ENCODE measurements at regions not wholly inside any gene's neighbourhood (a gene's known extent, or its start where the extent isn't known, plus 50 kb on each side); places are given as distances from the start of the nearest gene placed in this dataset.
"Not testable (repeated sequence)": the region's sequence is repeated elsewhere in the genome, so short reads cannot be mapped to it uniquely, and the experiment has no call there.

DNA sequence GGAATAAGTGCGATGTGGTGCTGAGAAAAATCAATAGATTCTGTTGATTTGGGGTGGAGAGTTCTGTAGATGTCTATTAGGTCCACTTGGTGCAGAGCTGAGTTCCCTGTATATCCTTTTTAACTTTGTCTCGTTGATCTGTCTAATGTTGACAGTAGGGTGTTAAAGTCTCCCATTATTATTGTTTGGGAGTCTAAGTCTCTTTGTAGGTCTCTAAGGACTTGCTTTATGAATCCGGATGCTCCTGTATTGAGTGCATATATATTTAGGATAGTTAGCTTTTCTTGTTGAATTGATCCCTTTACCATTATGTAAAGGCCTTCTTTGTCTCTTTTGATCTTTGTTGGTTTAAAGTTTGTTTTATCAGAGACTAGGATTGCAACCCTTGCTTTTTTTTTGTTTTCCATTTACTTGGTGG lies 170.8 kb upstream of the SLC38A2 start:
- peaks cover 26% of the 10 kb centered on the region for H3K4me1 Mint-ChIP-seq (ENCODE audit: low read depth)
- H3K4me3 Mint-ChIP-seq; H3K27ac Mint-ChIP-seq; DNase-seq (ENCODE audit: low spot score); intact Hi-C loops (cut with micrococcal nuclease); H3K27me3 Mint-ChIP-seq (ENCODE audit: insufficient read depth): not testable (repeated sequence)
- peaks cover 25% of the 10 kb centered on the region for H3K9me3 Mint-ChIP-seq
- H3K36me3 Mint-ChIP-seq (ENCODE audit: low read depth) = peaks cover 22% of the 10 kb centered on the region

DNA sequence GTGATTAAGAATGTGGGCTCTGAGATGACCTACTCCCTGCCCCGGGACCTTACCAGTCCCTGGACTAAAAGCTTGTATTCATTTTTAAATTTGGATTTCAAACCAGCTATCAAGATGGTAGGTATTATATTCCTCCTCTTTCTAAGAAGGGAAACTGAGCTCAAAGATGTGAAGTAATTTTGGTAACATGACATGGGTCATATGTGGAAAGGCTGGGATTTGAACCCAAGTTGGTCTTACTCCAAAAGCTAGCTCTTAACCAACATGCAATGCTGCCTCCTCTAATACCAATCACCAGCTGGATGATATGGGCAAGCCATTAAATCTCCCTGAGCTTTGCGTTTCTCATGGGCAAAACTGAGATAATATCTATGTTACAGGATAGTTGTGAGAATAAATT lies 166.4 kb upstream of the SLC38A2 start:
- no peak overlapping the region for H3K4me3 Mint-ChIP-seq
- peaks cover 13% of the 10 kb centered on the region for H3K36me3 Mint-ChIP-seq (ENCODE audit: low read depth)
- H3K4me1 Mint-ChIP-seq (ENCODE audit: low read depth) = peaks cover 14% of the 10 kb centered on the region
- H3K27me3 Mint-ChIP-seq (ENCODE audit: insufficient read depth) = no peaks in the 10 kb centered on the region
- intact Hi-C loops (cut with micrococcal nuclease) = no loop called here
- no peak overlapping the region for H3K27ac Mint-ChIP-seq
- H3K9me3 Mint-ChIP-seq = peaks cover 11% of the 10 kb centered on the region
- no peak for DNase-seq (ENCODE audit: low spot score)

DNA sequence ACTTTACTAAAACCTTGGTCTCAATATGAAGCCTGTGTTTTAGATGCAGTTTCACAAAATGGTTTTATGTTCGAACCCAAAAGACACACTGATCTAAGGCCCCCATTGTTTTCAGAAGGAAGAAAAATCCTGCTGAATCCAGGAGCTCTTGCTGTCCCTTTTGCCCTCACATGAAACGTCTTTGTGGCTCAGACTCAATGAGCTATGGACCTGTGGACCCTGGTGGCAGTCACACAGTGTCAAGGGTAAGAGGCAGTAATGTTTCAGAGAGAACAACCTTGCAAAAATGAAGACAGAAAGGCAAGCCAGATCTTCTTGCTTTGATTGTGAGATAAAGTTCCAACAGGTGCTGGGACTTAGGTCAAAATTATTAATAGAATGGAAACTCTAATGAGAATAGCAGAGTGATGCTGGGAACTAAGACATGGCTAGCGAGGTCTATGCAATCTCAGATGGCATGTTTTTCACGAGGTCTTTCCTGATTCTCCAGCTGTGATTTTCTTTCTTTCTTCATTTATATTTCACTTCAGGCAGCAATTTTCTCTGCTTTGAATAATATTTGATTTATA lies 164.9 kb upstream of the SLC38A2 start:
- Mint-ChIP-seq H3K4me3 (no peak overlapping the region), H3K4me1 (ENCODE audit: low read depth) (peaks cover 14% of the 10 kb centered on the region), H3K27me3 (ENCODE audit: insufficient read depth) (no peaks in the 10 kb centered on the region), H3K27ac (no peak overlapping the region), H3K9me3 (peaks cover 5% of the 10 kb centered on the region), H3K36me3 (ENCODE audit: low read depth) (peaks cover 13% of the 10 kb centered on the region)
- intact Hi-C loops (cut with micrococcal nuclease) = no loop called here
- no peak for DNase-seq (ENCODE audit: low spot score)

DNA sequence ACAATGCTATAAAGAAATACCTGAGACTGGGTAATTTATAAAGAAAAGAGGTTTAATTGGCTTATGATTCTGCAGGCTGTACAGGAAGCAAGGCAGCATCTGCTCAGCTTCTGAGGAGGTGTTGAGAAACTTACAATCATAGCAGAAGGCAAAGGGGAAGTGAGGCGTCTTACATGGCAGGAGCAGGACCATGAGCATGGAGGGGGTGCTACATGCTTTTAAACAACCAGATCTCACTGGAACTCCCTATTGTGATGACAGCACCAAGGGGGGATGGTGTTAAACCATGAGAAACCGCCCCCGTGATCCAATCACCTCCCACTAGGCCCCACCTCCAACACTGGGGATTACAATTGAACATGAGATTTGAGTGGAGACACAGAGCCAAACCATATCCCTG lies 163.7 kb upstream of the SLC38A2 start:
- H3K27ac Mint-ChIP-seq; DNase-seq (ENCODE audit: low spot score); H3K9me3 Mint-ChIP-seq; intact Hi-C loops (cut with micrococcal nuclease); H3K27me3 Mint-ChIP-seq (ENCODE audit: insufficient read depth); H3K4me3 Mint-ChIP-seq: not testable (repeated sequence)
- peaks cover 14% of the 10 kb centered on the region for H3K4me1 Mint-ChIP-seq (ENCODE audit: low read depth)
- peaks cover 12% of the 10 kb centered on the region for H3K36me3 Mint-ChIP-seq (ENCODE audit: low read depth)

DNA sequence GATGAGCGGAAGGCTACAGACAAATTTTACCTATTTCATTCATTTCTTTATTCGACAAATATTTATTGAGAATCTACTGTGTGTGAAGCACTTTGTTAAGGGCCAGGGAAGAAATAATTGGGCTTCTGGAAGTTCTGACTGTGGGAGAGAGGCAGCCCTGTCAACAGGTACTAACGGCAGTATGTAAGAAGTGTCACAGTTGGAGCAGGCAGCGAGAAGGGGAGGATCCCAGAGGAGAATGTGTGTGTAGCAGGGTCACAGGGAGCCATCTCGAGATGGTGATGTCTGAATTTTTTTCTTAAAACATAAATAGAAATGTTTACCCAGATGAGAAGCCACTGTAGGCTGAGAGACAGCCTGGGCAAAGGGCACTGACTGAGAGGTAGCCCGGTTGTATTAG lies 163.3 kb upstream of the SLC38A2 start:
- H3K9me3 Mint-ChIP-seq = no peaks in the 10 kb centered on the region
- DNase-seq (ENCODE audit: low spot score) = no peak
- no peaks in the 10 kb centered on the region for H3K27me3 Mint-ChIP-seq (ENCODE audit: insufficient read depth)
- no peak overlapping the region for H3K4me3 Mint-ChIP-seq
- no peak overlapping the region for H3K27ac Mint-ChIP-seq
- H3K4me1 Mint-ChIP-seq (ENCODE audit: low read depth) = peaks cover 14% of the 10 kb centered on the region
- H3K36me3 Mint-ChIP-seq (ENCODE audit: low read depth) = peaks cover 12% of the 10 kb centered on the region
- intact Hi-C loops (cut with micrococcal nuclease) = no loop called here

DNA sequence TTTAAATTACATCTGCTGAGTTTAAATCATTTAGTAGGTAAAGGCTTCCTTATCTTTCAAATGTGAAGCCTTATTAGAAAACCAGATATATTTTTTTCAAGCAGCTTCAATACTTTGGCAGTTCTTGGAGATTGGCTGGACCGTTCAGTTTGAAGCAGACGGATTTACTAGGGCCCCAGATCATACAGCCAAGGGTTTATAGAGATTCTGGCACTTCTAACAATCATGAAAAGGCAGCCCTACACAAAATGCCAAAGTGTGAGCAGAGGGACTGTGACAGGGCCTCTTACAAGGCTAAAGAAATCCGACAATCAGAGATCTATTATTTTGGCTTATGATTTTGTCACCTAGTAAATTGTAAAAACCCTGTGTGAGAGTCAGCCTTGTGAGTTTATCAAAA lies 162.8 kb upstream of the SLC38A2 start:
- Mint-ChIP-seq H3K9me3 (no peaks in the 10 kb centered on the region), H3K36me3 (ENCODE audit: low read depth) (peaks cover 10% of the 10 kb centered on the region), H3K4me3 (no peak overlapping the region), H3K27ac (no peak overlapping the region), H3K4me1 (ENCODE audit: low read depth) (peaks cover 14% of the 10 kb centered on the region), H3K27me3 (ENCODE audit: insufficient read depth) (no peaks in the 10 kb centered on the region)
- no peak for DNase-seq (ENCODE audit: low spot score)
- intact Hi-C loops (cut with micrococcal nuclease) = no loop called here

DNA sequence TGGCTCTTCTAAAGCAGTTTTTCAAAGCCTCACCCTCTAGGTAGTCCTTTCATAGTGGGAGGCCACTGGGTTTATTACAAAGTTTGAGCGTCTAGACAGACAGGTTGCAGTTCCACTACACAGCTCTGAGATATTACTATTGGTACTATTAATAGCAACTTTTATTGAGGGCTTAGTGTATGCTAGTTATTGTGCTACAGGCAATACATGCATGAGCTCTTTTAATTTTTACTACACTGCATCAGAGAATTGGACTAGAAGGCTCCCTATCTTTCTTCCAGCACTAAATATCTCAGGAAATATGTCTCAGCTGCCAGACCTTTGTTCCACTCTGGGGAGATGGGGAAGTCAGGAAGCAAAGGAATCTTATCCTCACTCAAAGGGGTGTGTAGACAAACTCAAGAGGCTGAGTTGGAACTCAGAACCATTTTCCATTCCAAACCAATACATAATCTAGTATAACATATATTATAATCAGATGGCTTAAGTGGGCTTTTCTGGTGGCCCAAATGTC lies 161.8 kb upstream of the SLC38A2 start:
- Mint-ChIP-seq H3K9me3 (peaks cover 6% of the 10 kb centered on the region), H3K4me1 (ENCODE audit: low read depth) (peaks cover 14% of the 10 kb centered on the region), H3K27ac (no peak overlapping the region), H3K27me3 (ENCODE audit: insufficient read depth) (no peaks in the 10 kb centered on the region), H3K4me3 (no peak overlapping the region), H3K36me3 (ENCODE audit: low read depth) (peaks cover 11% of the 10 kb centered on the region)
- intact Hi-C loops (cut with micrococcal nuclease) = no loop called here
- no peak for DNase-seq (ENCODE audit: low spot score)

DNA sequence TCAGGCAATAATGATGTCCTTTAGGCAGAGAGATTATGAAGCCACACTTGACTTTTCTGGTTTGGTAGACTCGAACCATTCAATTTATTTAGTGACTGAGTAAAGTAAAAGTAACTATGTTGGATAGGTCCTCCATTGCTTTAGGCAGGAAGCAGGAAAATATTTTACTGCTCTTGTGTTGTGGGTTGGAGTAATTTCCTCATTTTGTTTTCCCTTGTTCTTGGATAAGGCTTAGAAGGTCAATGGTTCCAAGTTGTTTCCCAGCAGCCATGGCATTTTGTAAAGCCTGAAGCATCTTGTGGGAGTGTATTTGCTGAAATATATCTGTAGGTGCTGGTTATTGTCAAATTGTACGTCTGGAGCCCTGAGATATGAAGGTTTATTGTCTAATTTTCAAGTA lies 161.2 kb upstream of the SLC38A2 start:
- no peak for DNase-seq (ENCODE audit: low spot score)
- intact Hi-C loops (cut with micrococcal nuclease) = no loop called here
- no peak overlapping the region for H3K27ac Mint-ChIP-seq
- H3K9me3 Mint-ChIP-seq = peaks cover 13% of the 10 kb centered on the region
- H3K27me3 Mint-ChIP-seq (ENCODE audit: insufficient read depth) = no peaks in the 10 kb centered on the region
- peaks cover 13% of the 10 kb centered on the region for H3K36me3 Mint-ChIP-seq (ENCODE audit: low read depth)
- no peak overlapping the region for H3K4me3 Mint-ChIP-seq
- H3K4me1 Mint-ChIP-seq (ENCODE audit: low read depth) = peaks cover 14% of the 10 kb centered on the region

DNA sequence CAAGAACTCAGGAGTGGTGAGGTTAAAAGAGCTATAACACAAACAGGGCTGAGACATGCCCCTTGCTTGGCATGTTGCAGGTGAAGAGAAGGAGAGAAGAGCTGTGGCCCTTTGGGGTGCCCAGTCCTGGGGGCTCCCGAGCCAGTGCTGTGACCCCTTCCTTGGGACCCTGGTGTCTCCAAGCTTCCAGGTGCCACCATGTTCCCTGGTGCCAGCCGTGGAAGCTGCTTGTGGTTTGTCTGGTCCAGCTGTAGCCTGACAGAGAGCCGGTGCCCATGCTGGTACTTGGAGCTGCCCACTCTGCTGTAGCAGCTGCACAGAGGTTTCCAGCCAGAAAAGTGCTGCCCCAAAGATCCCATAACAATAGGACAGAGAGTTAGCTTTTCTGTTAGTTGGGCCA lies 159.2 kb upstream of the SLC38A2 start:
- H3K36me3 Mint-ChIP-seq (ENCODE audit: low read depth) = peaks cover 17% of the 10 kb centered on the region
- peaks cover 21% of the 10 kb centered on the region for H3K9me3 Mint-ChIP-seq
- no peak overlapping the region for H3K4me3 Mint-ChIP-seq
- intact Hi-C loops (cut with micrococcal nuclease) = no loop called here
- peaks cover 14% of the 10 kb centered on the region for H3K4me1 Mint-ChIP-seq (ENCODE audit: low read depth)
- H3K27me3 Mint-ChIP-seq (ENCODE audit: insufficient read depth) = no peaks in the 10 kb centered on the region
- DNase-seq (ENCODE audit: low spot score) = no peak
- no peak overlapping the region for H3K27ac Mint-ChIP-seq

DNA sequence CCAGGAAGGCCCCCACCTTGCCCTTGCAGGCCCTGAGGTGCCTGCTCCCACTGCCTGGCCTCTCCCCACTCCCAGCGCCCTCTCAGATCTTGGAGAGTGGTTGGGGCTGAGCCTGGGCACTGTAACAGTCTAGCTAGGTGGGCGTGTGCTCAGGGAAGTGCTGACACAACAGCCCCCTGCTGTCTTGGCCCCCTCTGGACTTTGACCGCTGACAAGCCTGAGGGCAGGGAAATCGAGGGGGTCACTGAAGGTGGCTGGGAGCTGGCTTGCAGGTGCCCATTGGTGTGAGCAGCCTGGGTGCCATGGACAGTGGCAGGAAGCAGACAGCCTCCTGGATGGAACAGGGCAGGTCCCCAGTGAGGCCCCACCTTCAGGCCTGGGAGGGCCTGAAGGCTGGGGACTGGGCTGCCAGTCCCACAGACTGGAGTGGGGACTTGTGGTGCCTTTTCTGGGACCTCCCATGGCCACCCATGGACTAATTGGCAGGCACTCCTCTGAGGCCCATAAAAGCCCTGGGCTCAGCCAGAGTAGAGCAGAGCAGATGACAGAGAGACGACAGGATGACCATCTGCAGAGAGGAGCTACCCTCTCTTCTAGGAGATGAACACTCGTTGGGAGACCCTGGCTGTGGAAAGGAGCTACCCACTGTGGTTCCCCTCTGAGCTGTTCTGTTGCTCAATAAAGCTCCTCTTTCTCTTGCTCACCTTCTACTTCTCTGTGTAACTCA lies 158.6 kb upstream of the SLC38A2 start:
- intact Hi-C loops (cut with micrococcal nuclease) = no loop called here
- H3K4me1 Mint-ChIP-seq (ENCODE audit: low read depth) = peaks cover 8% of the 10 kb centered on the region
- DNase-seq (ENCODE audit: low spot score) = no peak
- no peak overlapping the region for H3K27ac Mint-ChIP-seq
- peaks cover 17% of the 10 kb centered on the region for H3K36me3 Mint-ChIP-seq (ENCODE audit: low read depth)
- no peak overlapping the region for H3K4me3 Mint-ChIP-seq
- H3K9me3 Mint-ChIP-seq = peaks cover 21% of the 10 kb centered on the region
- no peaks in the 10 kb centered on the region for H3K27me3 Mint-ChIP-seq (ENCODE audit: insufficient read depth)

DNA sequence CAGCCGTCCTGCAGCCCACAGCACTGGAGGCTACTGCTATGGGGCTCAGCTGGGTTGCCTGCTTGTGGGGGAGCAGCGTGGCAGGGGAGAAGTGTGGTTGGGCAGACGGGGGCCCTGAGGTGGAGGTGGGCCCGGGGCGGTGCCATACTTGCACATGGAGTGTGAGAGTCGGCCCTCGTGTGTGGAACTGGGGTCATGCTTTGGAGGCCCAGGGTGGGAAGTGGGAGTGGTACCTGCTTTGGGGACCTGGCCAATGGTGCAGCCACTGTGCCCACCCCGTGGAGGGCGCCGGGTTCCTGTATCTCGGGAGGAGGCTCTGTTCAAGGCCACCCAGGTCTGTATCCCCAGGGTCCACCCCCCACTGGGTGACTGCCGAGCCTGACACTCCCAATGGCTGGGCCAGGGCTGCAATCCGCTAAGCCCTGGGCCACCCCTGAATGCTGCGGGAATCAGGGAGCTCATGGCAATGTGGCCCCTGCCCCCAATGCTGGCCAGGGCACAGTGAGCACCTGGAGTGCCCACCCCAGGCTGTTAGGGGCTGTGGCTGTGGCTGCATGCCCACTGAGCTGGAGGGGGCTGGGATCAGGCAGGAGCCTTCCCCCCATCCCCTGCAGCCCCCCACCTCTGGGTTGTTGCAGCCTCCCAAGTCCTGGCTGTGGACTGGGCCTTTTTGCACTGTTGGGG lies 157.9 kb upstream of the SLC38A2 start:
- DNase-seq (ENCODE audit: low spot score) = no peak
- Mint-ChIP-seq H3K27ac (no peak overlapping the region), H3K27me3 (ENCODE audit: insufficient read depth) (no peaks in the 10 kb centered on the region), H3K9me3 (peaks cover 21% of the 10 kb centered on the region), H3K4me1 (ENCODE audit: low read depth) (peaks cover 2% of the 10 kb centered on the region), H3K36me3 (ENCODE audit: low read depth) (peaks cover 21% of the 10 kb centered on the region), H3K4me3 (no peak overlapping the region)
- intact Hi-C loops (cut with micrococcal nuclease) = no loop called here

DNA sequence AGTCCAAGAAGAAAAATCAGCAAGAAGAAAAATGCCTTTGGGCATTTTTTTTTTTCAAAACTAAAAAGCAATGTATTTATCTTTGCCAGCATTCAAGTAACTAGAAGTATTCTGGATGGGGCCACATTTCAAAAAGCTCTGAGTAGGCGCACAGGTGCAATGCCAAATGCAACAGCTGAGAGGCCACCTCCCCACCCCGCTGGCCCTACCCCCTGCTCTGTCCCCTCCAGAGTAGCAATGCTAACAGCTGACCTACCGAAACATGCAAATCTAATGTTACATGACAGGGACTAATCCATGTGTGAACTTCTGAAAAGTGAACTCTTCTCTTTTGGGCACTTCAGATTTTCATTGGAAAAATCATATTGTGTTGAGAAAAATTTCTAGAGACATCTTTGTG lies 153.7 kb upstream of the SLC38A2 start:
- intact Hi-C loops (cut with micrococcal nuclease) = loop anchor here (10.0 kb wide), 3 partner anchors 261 to 749 kb away; partner anchors contain the start of gene SLC38A1
- Mint-ChIP-seq H3K9me3 (peaks cover 24% of the 10 kb centered on the region), H3K27ac (no peak overlapping the region), H3K4me3 (no peak overlapping the region), H3K4me1 (ENCODE audit: low read depth) (peaks cover 39% of the 10 kb centered on the region), H3K27me3 (ENCODE audit: insufficient read depth) (no peaks in the 10 kb centered on the region), H3K36me3 (ENCODE audit: low read depth) (peaks cover 27% of the 10 kb centered on the region)
- no peak for DNase-seq (ENCODE audit: low spot score)

DNA sequence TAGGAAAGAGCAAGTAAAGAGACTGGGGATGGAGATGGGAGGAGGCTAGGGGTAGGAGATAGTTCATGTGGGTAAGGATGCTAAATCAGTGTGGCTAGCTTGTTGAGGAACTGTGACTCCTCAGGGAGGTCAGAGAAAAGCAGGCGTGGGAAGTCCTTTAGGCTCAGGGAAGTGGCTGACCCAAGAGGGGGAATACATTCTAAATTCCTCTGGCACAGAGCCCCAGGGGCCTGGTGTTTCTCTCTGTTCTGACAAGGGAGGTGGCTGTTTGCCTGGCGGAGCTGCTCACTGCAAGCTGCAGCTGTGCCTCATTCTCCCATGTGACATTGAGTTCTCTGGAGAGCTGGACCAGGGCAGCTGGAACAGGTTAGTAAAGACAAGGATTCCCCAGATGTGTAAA lies 152.2 kb upstream of the SLC38A2 start:
- H3K9me3 Mint-ChIP-seq = peaks cover 19% of the 10 kb centered on the region
- H3K27me3 Mint-ChIP-seq (ENCODE audit: insufficient read depth) = no peaks in the 10 kb centered on the region
- H3K36me3 Mint-ChIP-seq (ENCODE audit: low read depth) = peaks cover 29% of the 10 kb centered on the region
- no peak overlapping the region for H3K4me3 Mint-ChIP-seq
- peaks cover 47% of the 10 kb centered on the region for H3K4me1 Mint-ChIP-seq (ENCODE audit: low read depth)
- peak overlapping the region; percentile 99 for H3K27ac Mint-ChIP-seq
- DNase-seq (ENCODE audit: low spot score) = no peak
- intact Hi-C loops (cut with micrococcal nuclease) = loop anchor here (1.0 to 10.0 kb wide), 7 partner anchors 25 to 750 kb away; partner anchors contain the start of genes SLC38A1 and SLC38A2
